Limb (tissue), 2 donors: ENCODE measurements at regions not wholly inside any gene's neighbourhood (a gene's known extent, or its start where the extent isn't known, plus 50 kb on each side); places are given as distances from the start of the nearest gene placed in this dataset.

Experiments
- DNase-seq, 2 donors: peaks; one replicate each; pipeline ENCODE4 v3.0.0-alpha.2; 2016; ENCODE audit errors: extremely low spot score in 2 of 2

- DNase-seq, result no peak
Observed at GRCh38 chr20:60732322-60732721, 519.7 kb upstream of the CDH4 start.

GRCh38 chr20:60748086-60748485 is 504.0 kb upstream of the CDH4 start:
- DNase-seq, result no peak

- DNase-seq, result no peak
Observed at GRCh38 chr20:60749804-60750602, 502.1 kb upstream of the CDH4 start.

- no peak for DNase-seq
Observed at GRCh38 chr20:60750909-60751308, 501.2 kb upstream of the CDH4 start.

GRCh38 chr20:60751826-60752225 is 500.2 kb upstream of the CDH4 start:
- DNase-seq, result no peak

- peak; percentile 46 to 52 for DNase-seq
Observed at GRCh38 chr20:60752741-60753420, 499.2 kb upstream of the CDH4 start.

- DNase-seq, result peak in 1 of 2 donors; percentile 10
Observed at GRCh38 chr20:60754856-60755255, 497.2 kb upstream of the CDH4 start.

- no peak for DNase-seq
Observed at GRCh38 chr20:60759651-60760050, 492.4 kb upstream of the CDH4 start.

GRCh38 chr20:60760256-60761000 is 491.6 kb upstream of the CDH4 start:
- DNase-seq, result no peak

GRCh38 chr20:60761056-60761455 is 491.0 kb upstream of the CDH4 start:
- no peak for DNase-seq

- no peak for DNase-seq
Observed at GRCh38 chr20:60762386-60762785, 489.7 kb upstream of the CDH4 start.

GRCh38 chr20:60764328-60764727 is 487.7 kb upstream of the CDH4 start:
- no peak for DNase-seq

GRCh38 chr20:60764771-60765170 is 487.3 kb upstream of the CDH4 start:
- DNase-seq, result no peak

GRCh38 chr20:60765821-60766403 is 486.1 kb upstream of the CDH4 start:
- DNase-seq, result no peak

GRCh38 chr20:60768216-60768615 is 483.8 kb upstream of the CDH4 start:
- DNase-seq, result peak in 1 of 2 donors; percentile 73

- no peak for DNase-seq
Observed at GRCh38 chr20:60780388-60781025, 471.6 kb upstream of the CDH4 start.

- no peak for DNase-seq
Observed at GRCh38 chr20:60782959-60783625, 469.0 kb upstream of the CDH4 start.

GRCh38 chr20:60785301-60785700 is 466.8 kb upstream of the CDH4 start:
- DNase-seq, result no peak

- DNase-seq, result peak in 1 of 2 donors; percentile 26
Observed at GRCh38 chr20:60785785-60786184, 466.3 kb upstream of the CDH4 start.

GRCh38 chr20:60786686-60787217 is 465.3 kb upstream of the CDH4 start:
- DNase-seq, result no peak

GRCh38 chr20:60787276-60787675 is 464.8 kb upstream of the CDH4 start:
- DNase-seq, result no peak
